Mesothelial cell of epicardium (in vitro differentiated cells): ENCODE measurements at regions not wholly inside any gene's neighbourhood (a gene's known extent, or its start where the extent isn't known, plus 50 kb on each side); places are given as distances from the start of the nearest gene placed in this dataset.

Experiments
- DNase-seq, 2 experiments: peaks; one replicate each; pipeline ENCODE4 v3.0.0; 2021; ENCODE audit warnings: low spot score in 2 of 2; ENCODE audit not compliant: unreplicated experiment in 2 of 2
- H3K27ac Mint-ChIP-seq: 2 replicates; pipeline ENCODE4 v1.8.0; 2021; ENCODE audit warnings: mixed read lengths
- H3K27me3 Mint-ChIP-seq: 2 replicates; pipeline ENCODE4 v1.8.0; 2021; ENCODE audit warnings: low read depth, mixed read lengths
- H3K36me3 Mint-ChIP-seq: 2 replicates; pipeline ENCODE4 v1.8.0; 2021; ENCODE audit warnings: mixed read lengths
- H3K4me1 Mint-ChIP-seq: 2 replicates; pipeline ENCODE4 v1.8.0; 2021; ENCODE audit warnings: mixed read lengths
- H3K4me3 Mint-ChIP-seq: 2 replicates; pipeline ENCODE4 v1.8.0; 2021; ENCODE audit warnings: mild to moderate bottlenecking, moderate library complexity, mixed read lengths
- H3K9me3 Mint-ChIP-seq: 2 replicates; pipeline ENCODE4 v1.8.0; 2021; ENCODE audit warnings: mixed read lengths
- TF ChIP-seq, protein P1 (sequence below): fragments of 200-600 bp; sonication (generic); IDR thresholded peaks from one replicate; pipeline ENCODE4 v1.5.0; 2021; ENCODE audit warnings: antibody characterized with exemption; ENCODE audit not compliant: unreplicated experiment

DNA sequence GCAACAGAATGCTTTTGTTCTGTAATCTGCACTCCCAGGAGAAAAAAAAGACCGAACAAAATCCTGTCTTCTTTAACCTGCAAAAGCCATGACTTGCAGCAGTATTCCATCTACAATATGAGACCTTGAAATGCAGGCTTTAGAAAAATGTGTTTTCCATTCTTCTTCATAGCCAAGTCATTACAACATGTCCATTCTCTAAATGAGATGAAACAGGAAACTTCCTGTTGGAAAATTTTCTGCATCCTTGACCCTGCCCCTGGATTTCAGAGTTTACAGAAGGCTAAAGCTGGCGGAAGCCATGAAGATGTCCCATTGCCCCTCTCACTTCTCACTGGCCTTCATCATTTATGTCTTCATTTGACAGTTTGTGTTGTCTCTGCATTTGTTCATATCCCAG, 546.4 kb downstream of the TNS3 start:
- Mint-ChIP-seq H3K27ac (no peak overlapping the region), H3K9me3 (no peaks in the 10 kb centered on the region), H3K4me3 (no peak overlapping the region), H3K27me3 (no peaks in the 10 kb centered on the region), H3K4me1 (peaks cover 33% of the 10 kb centered on the region), H3K36me3 (no peaks in the 10 kb centered on the region)
- TF ChIP-seq, protein P1, sequence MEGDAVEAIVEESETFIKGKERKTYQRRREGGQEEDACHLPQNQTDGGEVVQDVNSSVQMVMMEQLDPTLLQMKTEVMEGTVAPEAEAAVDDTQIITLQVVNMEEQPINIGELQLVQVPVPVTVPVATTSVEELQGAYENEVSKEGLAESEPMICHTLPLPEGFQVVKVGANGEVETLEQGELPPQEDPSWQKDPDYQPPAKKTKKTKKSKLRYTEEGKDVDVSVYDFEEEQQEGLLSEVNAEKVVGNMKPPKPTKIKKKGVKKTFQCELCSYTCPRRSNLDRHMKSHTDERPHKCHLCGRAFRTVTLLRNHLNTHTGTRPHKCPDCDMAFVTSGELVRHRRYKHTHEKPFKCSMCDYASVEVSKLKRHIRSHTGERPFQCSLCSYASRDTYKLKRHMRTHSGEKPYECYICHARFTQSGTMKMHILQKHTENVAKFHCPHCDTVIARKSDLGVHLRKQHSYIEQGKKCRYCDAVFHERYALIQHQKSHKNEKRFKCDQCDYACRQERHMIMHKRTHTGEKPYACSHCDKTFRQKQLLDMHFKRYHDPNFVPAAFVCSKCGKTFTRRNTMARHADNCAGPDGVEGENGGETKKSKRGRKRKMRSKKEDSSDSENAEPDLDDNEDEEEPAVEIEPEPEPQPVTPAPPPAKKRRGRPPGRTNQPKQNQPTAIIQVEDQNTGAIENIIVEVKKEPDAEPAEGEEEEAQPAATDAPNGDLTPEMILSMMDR: no peak
- DNase-seq: no peak

GRCh38 chr7:47034180-47034579, 547.7 kb downstream of the TNS3 start:
- TF ChIP-seq, protein P1: no peak

DNA sequence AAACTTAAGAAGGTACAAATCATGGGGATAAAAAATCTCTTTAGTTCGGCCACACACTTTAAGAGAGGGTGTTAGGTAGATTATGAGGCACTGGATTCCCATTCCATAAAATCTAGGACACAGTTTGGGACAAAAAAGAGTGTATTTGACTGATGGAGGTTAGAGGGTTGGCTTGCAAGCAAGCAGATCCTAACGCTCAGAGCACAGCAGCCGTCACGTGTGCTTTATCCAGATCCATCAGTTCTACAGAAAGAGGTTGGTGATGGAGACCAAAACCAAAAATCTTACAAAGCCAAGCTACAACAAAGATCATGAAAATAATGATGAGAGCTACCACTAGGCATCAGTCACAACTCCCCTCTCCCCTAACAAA, 549.4 kb downstream of the TNS3 start:
- Mint-ChIP-seq H3K4me3 (no peak overlapping the region), H3K9me3 (no peaks in the 10 kb centered on the region), H3K27me3 (no peaks in the 10 kb centered on the region), H3K27ac (peak overlapping the region; percentile 47), H3K36me3 (no peaks in the 10 kb centered on the region), H3K4me1 (peaks cover 31% of the 10 kb centered on the region)
- no peak for DNase-seq
- TF ChIP-seq, protein P1: no peak

More at GRCh38 chr7:47034180-47034579, 547.7 kb downstream of the TNS3 start:
- Mint-ChIP-seq H3K4me3 (no peak overlapping the region), H3K9me3 (no peaks in the 10 kb centered on the region), H3K4me1 (peaks cover 31% of the 10 kb centered on the region), H3K36me3 (no peaks in the 10 kb centered on the region), H3K27ac (no peak overlapping the region), H3K27me3 (no peaks in the 10 kb centered on the region)
- no peak for DNase-seq

GRCh38 chr7:47031786-47032535, 550.0 kb downstream of the TNS3 start:
- TF ChIP-seq, protein P1: no peak
- H3K4me1 Mint-ChIP-seq: peaks cover 32% of the 10 kb centered on the region
- peak overlapping the region; percentile 47 for H3K27ac Mint-ChIP-seq
- no peak for DNase-seq
- no peaks in the 10 kb centered on the region for H3K9me3 Mint-ChIP-seq
- H3K36me3 Mint-ChIP-seq: no peaks in the 10 kb centered on the region
- no peak overlapping the region for H3K4me3 Mint-ChIP-seq
- no peaks in the 10 kb centered on the region for H3K27me3 Mint-ChIP-seq

DNA sequence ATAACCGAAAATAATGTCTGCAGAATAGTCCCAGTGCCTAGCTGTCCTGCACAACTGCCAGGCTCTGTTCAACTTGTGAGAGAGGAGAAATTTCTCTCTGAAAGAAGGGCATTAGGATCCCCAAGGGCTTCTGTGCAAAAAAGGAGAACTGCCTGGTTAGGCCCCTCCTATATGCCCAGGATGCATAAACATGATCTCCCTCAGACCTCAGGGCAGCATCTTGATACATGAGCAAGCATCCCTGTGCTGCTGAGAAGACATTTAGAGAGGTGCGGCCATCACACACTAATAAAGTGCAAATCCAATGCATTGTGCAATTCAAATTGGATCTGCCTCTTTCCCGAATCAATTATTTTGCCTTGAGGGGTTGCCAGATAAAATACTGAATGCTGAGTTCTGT, 553.6 kb downstream of the TNS3 start:
- TF ChIP-seq, protein P1: no peak
- H3K4me1 Mint-ChIP-seq: peaks cover 28% of the 10 kb centered on the region
- no peaks in the 10 kb centered on the region for H3K27me3 Mint-ChIP-seq
- H3K36me3 Mint-ChIP-seq: no peaks in the 10 kb centered on the region
- H3K27ac Mint-ChIP-seq: no peak overlapping the region
- no peak for DNase-seq
- no peak overlapping the region for H3K4me3 Mint-ChIP-seq
- peaks cover 5% of the 10 kb centered on the region for H3K9me3 Mint-ChIP-seq
